NCI-H2227 treated with DMSO at 0.1 percent for 48 hours (cell line): ENCODE measurements at regions not wholly inside any gene's neighbourhood (a gene's known extent, or its start where the extent isn't known, plus 50 kb on each side); places are given as distances from the start of the nearest gene placed in this dataset.
"Not testable (repeated sequence)": the region's sequence is repeated elsewhere in the genome, so short reads cannot be mapped to it uniquely, and the experiment has no call there.

Experiments
- DNase-seq: peaks from one replicate; lab custom pipeline; 2025; lab: John Stamatoyannopoulos, UW

DNA sequence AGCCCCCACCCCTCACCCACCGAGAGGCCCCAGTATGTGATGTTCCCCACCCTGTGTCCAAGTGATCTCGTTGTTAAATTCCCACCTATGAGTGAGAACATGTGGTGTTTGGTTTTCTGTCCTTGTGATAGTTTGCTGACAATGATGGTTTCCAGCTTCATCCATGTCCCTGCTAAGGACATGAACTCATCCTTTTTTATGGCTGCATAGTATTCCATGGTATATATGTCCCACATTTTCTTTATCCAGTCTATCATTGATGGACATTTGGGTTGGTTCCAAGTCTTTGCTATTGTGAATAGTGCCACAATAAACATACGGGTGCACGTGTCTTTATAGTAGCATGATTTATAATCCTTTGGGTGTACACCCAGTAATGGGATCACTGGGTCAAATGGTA, 79.2 kb downstream of the PXDC1 start:
- not testable (repeated sequence) for DNase-seq

DNA sequence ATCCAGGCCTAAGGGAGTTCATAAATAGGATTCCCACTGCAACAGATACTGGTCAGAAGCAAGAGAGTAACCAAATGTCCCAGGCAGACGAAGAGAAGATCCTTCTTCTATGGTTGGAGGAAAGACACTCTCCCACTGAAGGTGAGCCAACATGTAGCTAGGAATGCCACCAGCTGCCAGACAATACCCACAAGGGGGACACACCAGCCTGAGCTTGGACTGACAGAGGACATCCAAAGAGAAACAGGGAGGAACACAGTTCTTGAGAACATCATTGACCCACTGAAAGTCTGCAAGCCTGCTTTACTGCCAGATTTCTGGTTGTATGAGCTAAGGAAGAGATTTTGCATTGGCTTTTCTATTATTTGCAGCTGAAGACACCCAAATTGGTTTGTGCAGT, 80.1 kb downstream of the PXDC1 start:
- DNase-seq: no peak

DNA sequence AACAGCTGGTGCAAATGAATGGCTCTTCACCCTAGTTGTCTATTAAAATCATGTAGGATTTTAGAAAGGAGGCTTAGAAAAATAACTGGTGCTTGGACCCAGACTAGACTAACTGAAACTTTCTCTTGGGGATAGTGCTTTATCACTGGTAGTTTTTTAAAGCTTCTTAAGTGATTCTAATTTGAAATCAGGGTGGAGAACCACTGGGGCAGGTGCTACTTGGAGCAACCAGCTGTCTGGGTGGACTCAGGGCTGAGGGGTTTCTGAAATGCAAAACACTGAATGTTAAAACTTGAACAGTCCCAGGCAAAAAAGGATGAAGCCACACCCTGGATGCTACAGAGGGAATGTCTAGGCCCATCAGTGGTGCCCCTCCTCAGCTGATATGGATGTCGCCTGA, 81.2 kb downstream of the PXDC1 start:
- no peak for DNase-seq

DNA sequence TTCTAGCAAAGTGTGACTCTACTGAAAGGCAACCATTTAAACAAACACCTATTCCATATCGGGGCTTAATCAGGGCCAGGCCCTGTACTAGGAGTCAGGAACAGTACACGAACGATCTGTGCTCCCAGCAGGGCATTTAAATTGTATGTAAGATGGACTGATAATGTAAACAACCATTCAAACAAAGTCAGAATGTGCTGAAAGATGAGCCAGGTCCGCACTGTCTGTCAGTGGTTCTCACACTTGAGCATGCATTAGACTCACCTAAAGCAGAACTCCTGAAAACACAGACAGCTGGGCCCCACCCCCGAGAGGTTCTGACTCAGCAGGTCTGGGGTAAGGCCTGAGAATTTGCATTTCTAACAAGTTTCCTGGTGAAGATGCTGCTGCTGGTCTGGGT, 81.6 kb downstream of the PXDC1 start:
- no peak for DNase-seq

DNA sequence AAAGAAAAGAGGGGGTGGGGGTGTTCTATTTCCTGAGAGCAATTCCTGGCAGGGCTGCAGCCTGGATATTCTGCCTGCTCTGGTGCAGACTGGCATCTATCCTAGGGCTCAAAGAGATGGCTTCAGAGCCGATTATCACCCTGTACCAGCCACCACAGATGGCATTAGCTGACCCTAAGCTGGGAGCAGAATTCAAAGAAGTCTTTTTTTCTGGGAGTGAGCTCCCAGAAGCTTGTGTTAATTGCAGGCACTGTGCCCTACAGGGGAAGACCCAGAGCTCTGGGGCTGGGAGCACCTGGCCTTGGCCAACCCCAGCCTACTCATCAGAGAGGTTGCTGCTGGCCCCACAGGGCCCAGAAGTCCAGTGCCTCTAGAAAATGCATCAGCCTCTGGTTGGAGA, 85.9 kb downstream of the PXDC1 start:
- no peak for DNase-seq

DNA sequence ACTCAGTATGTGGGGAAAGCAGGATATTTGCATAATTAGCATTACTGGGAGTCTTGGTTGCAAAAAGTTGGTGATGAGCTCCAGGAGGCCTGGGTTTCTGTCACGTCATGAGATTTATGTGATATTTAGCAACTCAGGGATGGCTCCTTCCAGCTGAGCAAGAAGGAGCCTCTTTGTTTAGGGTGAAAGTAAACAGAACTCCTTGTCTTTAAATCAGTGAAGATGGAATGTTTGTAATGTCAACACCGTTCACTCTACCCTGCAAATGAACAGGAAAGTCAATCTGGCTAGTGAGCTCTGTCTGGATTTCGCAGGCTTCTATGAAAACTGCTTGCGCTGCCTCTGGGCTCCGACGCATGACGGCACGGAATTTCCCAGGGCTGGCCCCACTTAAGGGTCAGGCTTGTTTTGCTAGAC, 86.9 kb downstream of the PXDC1 start:
- no peak for DNase-seq

DNA sequence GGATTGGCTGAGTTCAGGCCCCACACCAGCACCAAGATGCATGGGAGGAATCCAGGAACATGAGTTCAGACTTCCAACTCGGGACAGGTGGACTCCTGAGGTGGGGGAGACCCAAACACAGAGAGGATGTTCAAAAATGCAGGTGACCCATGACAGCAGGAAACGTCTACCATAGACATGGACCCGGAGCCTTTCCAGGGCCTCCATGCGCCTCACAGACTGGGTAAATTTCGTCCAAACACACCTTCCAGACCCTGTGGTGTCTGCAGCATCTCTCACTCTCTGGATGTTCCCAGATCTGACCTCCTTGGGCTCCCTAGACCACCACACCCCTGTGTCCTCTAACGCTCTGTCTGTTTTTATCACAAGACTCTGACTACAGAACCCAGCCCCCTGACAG, 87.7 kb downstream of the PXDC1 start:
- DNase-seq: no peak

DNA sequence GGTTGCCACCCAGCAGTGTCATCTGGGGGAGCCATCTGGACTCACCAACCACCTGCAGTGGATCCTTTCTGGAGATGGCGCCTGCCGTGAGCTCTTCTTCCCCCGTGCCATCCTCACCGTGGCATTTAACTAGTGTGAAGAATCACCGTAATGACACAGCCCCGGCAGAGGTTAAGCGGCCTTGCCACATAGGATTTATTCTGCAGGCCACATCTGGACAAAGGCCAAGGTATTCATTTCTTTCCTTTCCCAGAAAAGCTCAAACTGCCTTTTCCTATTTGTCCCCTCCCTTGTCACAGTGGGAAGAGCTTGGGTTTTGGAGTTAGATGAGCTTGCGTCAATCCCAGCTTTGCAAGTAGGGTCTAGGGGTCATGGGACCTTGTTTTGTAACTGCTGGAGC, 88.4 kb downstream of the PXDC1 start:
- no peak for DNase-seq

DNA sequence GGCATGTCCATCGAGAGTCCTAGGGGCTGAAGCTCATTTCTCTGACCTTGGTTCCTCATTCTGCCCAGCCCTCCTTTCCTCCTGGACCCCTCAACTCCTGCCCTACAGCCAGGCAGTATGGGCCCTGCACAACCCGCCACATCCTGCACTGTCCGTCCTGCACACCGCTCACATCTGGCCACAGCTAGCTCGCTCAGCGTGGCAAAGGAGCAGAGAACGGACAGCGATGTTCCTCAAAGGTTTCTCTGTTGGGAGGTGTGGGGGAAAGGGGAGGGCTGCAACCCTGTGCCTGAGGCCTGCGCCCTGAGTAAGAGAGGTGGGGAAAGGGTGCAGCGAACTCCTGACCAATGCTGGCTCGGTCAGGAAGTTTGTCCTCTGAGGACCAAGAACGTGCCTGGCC, 90.1 kb downstream of the PXDC1 start:
- no peak for DNase-seq

DNA sequence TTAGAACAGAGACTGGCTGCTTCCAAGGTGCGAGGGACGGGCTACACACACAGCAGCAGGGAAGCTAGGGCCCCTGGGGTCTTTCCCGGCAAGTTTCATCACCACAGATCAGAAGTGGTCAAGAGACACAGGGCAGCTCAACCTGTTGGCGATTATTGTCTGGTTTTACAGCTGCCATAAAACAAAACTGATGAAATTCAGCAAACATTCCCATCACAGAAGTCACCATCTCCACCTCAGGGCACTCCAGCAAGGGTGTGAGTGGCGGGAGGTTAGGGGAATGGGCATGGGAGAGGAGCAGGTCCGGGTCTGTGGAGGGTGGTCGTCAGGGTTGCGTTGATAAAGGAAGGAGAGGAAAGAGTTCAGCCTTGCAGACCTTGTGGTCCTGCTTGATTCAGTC, 91.0 kb downstream of the PXDC1 start:
- DNase-seq: no peak

DNA sequence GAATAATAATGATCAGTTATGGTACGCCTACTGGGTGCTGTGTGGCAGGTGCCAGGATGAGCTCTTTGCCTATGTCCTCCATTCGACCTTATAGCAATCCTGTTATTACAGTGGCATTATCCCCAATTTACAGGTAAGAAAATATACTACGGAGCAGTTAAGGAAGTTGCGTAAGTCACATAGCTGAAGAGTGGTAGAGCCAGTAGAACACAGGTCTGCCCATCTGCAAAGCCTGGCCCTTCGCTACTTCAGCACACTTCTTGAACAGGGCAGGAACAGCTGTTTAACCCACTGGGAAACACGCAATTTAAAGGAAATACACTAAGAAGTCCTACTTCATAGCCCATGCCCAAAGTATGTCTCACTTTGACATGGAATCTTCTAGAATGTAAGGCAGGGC, 91.8 kb downstream of the PXDC1 start:
- DNase-seq: no peak

DNA sequence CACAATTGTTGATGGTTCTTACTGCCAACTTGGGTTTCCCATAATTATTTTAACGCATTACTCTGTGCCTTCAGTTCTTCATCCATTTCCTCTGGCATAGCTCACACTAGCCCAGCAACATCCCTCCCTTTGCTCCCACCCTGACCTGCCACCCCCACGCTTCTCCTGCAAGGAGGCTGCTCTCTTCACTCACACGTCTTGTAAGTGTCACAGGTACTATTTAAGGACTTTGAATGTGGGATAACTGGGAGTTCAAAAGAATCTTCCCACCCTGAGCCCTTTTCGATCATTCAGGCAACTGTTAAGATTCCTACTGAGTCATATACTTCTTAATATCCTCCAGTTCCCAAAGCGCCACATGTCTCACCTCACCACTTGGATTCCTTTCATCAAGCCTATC, 95.4 kb downstream of the PXDC1 start:
- DNase-seq: no peak

DNA sequence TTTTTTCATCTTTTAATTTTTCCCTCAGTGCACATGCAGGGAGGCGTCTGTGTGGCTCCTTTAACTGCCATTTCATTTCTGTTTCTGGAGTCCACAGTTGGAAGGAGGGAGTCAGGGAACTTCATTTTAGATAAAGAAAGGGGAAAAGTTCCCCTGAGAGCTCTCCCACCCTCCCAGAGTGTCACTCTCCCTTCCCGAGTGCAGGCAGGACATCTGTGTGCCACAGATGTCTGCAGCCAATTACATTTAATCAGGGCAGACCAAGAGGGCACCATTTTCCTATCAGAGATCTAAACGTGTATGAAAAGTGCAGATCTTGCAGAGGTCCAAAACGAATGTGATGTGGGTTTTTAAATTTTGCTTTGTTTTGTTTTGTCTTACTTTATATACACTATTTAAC, 96.6 kb downstream of the PXDC1 start:
- DNase-seq: no peak

DNA sequence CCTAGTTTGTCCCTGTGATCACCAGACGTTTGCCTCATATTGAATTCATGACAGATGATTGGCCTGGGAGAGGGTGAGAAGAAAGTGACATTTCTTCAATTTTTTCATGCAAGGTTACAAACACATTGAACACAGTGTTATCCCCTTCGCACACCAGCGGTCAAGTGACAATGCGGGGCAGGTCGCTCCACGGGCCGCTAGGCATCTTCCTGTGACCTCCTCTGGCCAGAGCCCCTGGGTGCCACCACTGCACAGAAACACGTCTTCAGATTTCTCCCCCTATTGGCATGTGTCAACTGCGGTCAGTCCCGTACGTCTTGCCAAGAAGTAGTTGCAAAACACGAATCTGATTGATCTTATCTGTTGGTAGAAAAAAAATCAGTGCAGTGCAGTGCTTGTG, 97.1 kb downstream of the PXDC1 start:
- DNase-seq: no peak

DNA sequence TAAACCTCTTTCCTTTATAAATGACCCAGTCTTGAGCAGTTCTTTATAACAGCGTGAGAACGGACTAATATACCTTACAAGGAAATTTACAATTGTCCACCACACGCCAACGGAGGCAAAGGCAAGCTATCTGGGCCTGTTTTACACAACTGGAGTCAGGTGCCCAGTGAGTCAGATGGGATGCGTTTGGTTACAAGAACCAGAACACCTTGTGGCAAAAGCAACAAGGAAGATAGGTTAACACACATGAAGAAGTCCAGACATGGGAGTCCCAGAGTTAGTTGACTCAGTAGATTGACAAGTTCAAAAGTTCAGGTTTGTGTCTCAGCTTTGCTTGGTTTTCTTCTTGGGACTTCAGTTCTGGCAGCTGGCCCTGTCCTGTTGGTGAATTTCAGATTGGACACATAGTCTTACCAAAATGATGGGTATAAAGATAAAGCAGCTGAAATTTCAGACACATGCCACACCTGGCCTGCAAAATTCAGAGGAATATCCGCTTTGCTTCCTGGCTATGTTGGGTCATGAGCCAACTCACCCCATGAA, 97.9 kb downstream of the PXDC1 start:
- no peak for DNase-seq

DNA sequence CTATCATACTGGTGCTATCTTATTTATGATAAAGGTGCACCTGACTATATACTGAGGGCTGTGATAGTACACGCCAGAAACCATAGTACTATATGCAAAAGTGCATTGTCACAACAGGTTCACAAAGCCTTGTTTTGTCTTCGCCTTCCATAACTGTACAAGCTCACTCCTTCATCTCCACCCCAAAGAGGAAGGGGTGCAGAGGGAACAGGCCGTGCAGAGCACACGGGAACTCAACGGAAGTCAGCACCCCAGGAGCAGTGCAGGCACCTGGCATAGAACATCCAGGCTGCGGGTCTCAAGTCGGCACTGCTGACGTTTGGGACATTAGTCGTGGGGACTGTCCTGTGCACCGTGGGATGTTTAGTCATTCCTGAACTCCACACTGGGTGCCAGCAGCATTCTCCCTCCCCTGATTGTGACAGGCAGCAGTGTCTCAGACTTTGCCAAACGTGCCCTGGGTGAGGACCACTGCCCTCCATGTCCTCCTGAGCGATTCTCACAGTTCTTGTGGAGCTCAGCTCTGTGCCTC, 99.7 kb downstream of the PXDC1 start:
- no peak for DNase-seq

DNA sequence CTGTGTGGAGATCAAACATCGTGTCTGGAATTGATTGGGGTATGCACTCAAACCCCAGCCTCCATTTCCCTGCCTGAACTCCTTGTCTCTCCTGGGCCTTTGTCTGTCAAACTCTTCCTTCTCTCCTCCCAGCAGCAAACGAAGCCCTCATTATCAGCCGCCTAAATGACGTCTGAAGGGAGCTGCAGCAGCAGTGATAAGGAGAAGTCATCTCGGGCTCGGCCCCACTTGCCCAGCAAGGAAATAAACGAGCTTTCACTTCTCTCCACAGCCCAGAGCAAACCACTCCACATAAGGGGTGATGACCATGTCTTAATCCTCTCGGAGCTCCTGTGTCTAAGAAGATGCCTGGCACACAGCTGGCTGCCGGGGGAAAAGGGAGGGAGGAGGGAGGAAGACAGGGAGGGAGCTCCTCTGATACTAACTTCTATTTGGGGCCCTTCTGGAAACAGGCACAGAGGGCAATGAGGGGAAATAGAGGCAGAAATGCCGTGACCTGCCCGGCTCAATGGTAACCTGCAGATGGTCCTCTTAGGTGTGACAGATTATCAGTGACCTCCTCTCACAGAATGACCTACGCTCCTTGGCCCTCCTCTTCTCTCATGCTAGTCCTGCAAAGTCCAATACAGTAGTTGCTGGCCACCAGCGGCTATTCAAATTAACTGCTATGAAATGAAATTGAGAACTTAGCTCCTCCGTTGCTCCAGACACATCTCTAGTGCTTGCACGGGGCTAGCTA, 100.4 kb downstream of the PXDC1 start:
- DNase-seq: no peak

DNA sequence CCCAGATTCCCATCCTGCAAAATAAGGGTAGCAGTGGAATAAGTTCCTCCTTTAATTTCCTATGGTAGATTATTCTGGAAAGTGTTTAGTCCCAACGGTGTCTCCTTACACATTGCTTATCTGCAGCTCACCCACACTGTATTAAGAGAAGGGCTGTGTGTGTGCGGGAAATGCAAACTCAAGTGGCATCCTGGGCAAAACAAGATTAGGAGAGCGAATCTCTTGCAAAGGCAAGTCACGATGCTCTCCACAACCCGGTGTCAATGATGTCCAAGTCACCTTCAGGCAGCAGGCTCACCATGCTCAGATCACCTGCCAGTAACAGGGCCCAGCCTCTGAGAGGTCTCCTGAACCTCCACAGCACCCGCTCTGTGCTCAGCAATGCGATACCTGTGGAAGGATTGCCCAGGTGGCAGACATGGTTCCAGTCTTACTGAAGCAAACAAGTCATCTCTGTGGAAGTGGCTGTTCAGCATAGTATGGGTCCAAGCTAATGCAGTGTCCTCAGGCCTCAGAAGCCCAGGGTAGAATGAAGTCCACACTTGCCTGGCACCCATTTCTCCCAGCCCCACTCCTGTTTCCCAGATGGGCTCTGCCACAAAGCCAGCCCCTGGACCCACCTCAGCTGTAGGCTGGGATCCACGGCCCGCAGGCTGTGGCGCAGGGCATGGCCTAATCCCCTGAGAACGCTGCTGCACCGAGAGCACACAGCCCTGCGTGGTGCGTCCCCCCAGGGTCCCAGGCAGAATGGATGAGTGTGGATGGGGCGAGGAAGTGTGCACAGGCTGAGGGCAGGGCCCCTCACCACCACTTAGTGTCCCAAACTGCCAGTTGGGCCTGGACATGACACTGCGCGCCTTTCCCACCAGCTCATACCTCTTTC, 101.2 kb downstream of the PXDC1 start:
- no peak for DNase-seq

DNA sequence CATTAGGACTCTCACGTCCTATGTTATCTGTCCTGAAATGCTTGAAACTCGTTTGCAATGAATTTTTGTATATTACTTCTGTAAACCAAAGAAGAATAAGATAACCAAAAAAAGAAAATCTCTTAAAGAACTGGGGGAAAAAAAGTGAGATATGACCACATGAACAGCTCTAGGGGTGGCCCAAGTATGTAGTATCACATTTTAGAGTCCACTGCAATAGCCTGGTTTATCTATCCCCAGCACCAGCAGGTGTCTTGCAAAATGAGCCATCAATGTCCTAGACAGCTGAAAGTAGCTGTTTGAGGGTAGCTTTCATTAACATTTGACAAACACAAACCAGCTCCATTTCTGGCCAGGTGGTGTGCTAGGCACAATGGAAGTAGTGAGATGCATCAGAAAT, 102.8 kb downstream of the PXDC1 start:
- DNase-seq: no peak

DNA sequence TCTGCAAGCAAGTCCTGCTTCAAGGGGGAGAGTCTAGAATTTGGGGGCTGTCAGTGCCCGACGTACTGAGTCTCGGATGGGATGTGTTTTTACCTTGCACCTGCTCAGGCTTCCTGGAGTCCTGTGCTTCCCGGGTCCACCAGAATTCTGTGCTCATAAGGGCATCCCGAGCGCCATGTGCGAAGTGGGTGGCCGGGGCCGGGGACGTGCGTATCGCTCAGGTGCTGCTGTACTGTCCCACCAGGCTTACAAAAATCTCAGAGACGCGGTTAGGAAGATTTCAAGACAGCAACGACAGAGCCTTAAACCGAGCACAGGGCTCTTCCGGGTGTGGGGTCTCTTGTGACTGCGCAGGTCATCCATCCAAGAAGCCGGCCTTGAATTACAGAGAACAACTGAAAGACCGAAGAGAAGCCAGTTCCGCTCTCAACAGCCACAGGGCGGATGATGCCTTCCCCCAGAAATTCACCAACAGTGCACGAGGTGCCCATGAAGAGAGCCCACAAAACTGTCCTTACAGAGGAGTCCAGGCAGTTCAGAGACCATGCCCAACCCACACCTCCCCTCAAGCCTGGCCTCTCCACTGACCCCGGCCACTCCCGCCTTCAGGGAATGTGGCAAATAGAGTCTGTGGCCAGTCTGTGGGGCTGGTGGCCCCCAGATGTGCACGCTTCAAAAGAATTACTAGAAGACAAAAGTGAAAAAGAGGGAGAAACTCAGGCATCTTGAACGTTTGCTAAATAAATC, 104.7 kb downstream of the PXDC1 start:
- no peak for DNase-seq

DNA sequence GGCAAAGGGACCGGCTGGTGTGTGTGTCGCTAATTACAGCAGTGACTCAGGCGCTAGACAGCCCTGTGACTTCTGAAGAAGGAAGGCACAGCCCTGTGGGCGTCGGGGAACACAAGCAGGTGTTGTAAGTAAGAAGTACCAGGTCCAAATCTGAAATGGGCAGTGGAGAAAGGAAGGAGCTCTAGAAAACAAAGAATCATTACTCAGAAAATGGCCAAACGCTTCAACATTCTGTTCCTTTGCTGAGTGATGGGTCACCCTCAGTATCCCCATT, 106.8 kb downstream of the PXDC1 start:
- no peak for DNase-seq

DNA sequence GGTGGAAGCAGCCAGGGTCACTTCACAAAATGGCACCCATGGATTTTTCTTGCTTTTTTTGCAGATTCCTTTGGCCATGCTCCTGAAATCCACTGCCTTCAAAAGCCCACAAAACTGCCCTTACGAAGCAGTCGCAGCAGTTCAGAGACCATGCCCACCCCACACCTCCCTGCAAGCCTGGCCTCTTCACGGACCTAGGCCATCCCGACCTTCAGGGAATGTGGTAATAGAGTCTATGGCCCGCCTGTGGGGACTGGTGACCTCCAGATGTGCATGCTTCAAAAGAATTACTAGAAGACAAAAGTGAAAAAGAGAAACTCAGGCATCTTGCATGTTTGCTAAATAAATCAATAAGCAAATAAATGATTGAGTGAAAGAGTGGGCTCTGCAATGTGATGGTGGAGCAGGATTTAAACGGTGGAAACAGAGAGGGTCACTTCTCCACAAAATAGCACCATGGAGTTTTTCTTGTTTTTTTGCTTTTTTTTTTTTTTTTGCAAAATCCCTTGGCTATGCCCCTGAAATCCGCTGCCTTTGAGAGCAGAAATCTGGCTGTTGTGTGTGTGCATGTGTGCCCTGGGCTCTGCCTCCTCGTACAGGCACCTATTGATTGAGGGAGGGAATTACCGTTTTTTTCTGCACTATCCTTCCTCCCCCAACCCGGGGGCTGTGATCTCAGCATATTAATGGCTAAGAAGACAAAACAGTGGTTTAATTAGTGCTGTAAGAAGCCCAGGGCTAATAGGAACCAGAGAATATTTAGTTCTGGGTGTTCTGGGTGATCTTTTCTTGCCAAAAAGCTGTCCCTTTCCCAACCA, 107.4 kb downstream of the PXDC1 start:
- peak; percentile 56 for DNase-seq
